HG02973 (cell line): ENCODE measurements at regions not wholly inside any gene's neighbourhood (a gene's known extent, or its start where the extent isn't known, plus 50 kb on each side); places are given as distances from the start of the nearest gene placed in this dataset.

ENCODE experiments used
- ATAC-seq: cut with Tn5 transposase; IDR thresholded peaks from one replicate; pipeline ENCODE4 v1.9.1; 2021; ENCODE audit warnings: moderate library complexity; ENCODE audit not compliant: unreplicated experiment

- no peak for ATAC-seq
These were observed 313.3 kb upstream of the KCNH8 start for GRCh38 chr3:18835021-18835420.

GRCh38 chr3:18830087-18830486 is 318.2 kb upstream of the KCNH8 start:
- no peak for ATAC-seq

- ATAC-seq, result no peak
These were observed 319.7 kb upstream of the KCNH8 start for GRCh38 chr3:18828637-18829036.

- ATAC-seq, result no peak
These were observed 320.6 kb upstream of the KCNH8 start for GRCh38 chr3:18827664-18828063.

- ATAC-seq, result no peak
These were observed 322.6 kb upstream of the KCNH8 start for GRCh38 chr3:18825665-18826064.

- ATAC-seq, result no peak
These were observed 335.0 kb upstream of the KCNH8 start for GRCh38 chr3:18813300-18813699.

GRCh38 chr3:18812316-18812715 is 336.0 kb upstream of the KCNH8 start:
- ATAC-seq, result no peak

GRCh38 chr3:18810306-18810661 is 338.0 kb upstream of the KCNH8 start:
- ATAC-seq, result no peak

- no peak for ATAC-seq
These were observed 338.5 kb upstream of the KCNH8 start for GRCh38 chr3:18809640-18810305.

- no peak for ATAC-seq
These were observed 339.9 kb upstream of the KCNH8 start for GRCh38 chr3:18808429-18808828.

- ATAC-seq, result no peak
These were observed 340.7 kb upstream of the KCNH8 start for GRCh38 chr3:18807593-18807992.

GRCh38 chr3:18806633-18807032 is 341.7 kb upstream of the KCNH8 start:
- ATAC-seq, result no peak

GRCh38 chr3:18797378-18797777 is 350.9 kb upstream of the KCNH8 start:
- ATAC-seq, result no peak

- ATAC-seq, result no peak
These were observed 353.2 kb upstream of the KCNH8 start for GRCh38 chr3:18795078-18795477.

GRCh38 chr3:18791752-18792151 is 356.6 kb upstream of the KCNH8 start:
- no peak for ATAC-seq

- ATAC-seq, result no peak
These were observed 357.1 kb upstream of the KCNH8 start for GRCh38 chr3:18791182-18791581.

GRCh38 chr3:18790384-18790783 is 357.9 kb upstream of the KCNH8 start:
- no peak for ATAC-seq

- no peak for ATAC-seq
These were observed 358.6 kb upstream of the KCNH8 start for GRCh38 chr3:18789734-18790133.

GRCh38 chr3:18787441-18787840 is 360.9 kb upstream of the KCNH8 start:
- no peak for ATAC-seq

GRCh38 chr3:18786650-18787323 is 361.5 kb upstream of the KCNH8 start:
- no peak for ATAC-seq

- no peak for ATAC-seq
These were observed 357.1 kb upstream of the SATB1 start for GRCh38 chr3:18782191-18782590.

GRCh38 chr3:18780959-18781358 is 355.8 kb upstream of the SATB1 start:
- ATAC-seq, result no peak

GRCh38 chr3:18779704-18780103 is 354.6 kb upstream of the SATB1 start:
- ATAC-seq, result no peak
